ENCODE measurements at regions not wholly inside any gene's neighbourhood (a gene's known extent, or its start where the extent isn't known, plus 50 kb on each side); places are given as distances from the start of the nearest gene placed in this dataset.
"Not testable (repeated sequence)": the region's sequence is repeated elsewhere in the genome, so short reads cannot be mapped to it uniquely, and the experiment has no call there.

- DNase-seq (ENCODE audit: low spot score), result no peak
Measured at GRCh38 chr4:12173496-12173895, 744.8 kb upstream of the HS3ST1 start.

GRCh38 chr4:12172198-12172973 lies 743.7 kb upstream of the HS3ST1 start:
- no peak for DNase-seq (ENCODE audit: low spot score)

- no peak for DNase-seq (ENCODE audit: low spot score)
Measured at GRCh38 chr4:12170308-12170707, 741.6 kb upstream of the HS3ST1 start.

- DNase-seq (ENCODE audit: low spot score), result no peak
Measured at GRCh38 chr4:12165616-12166015, 736.9 kb upstream of the HS3ST1 start.

GRCh38 chr4:12146339-12146738 lies 717.6 kb upstream of the HS3ST1 start:
- DNase-seq (ENCODE audit: low spot score), result no peak

GRCh38 chr4:12145768-12146167 lies 717.1 kb upstream of the HS3ST1 start:
- DNase-seq (ENCODE audit: low spot score), result no peak

- DNase-seq (ENCODE audit: low spot score), result no peak
Measured at GRCh38 chr4:12145106-12145505, 716.4 kb upstream of the HS3ST1 start.

- no peak for DNase-seq (ENCODE audit: low spot score)
Measured at GRCh38 chr4:12144051-12144450, 715.4 kb upstream of the HS3ST1 start.

GRCh38 chr4:12140864-12141263 lies 712.2 kb upstream of the HS3ST1 start:
- DNase-seq (ENCODE audit: low spot score), result no peak

- no peak for DNase-seq (ENCODE audit: low spot score)
Measured at GRCh38 chr4:12139296-12139695, 710.6 kb upstream of the HS3ST1 start.

GRCh38 chr4:12138488-12138887 lies 709.8 kb upstream of the HS3ST1 start:
- no peak for DNase-seq (ENCODE audit: low spot score)

GRCh38 chr4:12137575-12137974 lies 708.9 kb upstream of the HS3ST1 start:
- no peak for DNase-seq (ENCODE audit: low spot score)

GRCh38 chr4:12126474-12126873 lies 697.8 kb upstream of the HS3ST1 start:
- peak; percentile 40 for DNase-seq (ENCODE audit: low spot score)

GRCh38 chr4:12124138-12124537 lies 695.4 kb upstream of the HS3ST1 start:
- no peak for DNase-seq (ENCODE audit: low spot score)

GRCh38 chr4:12123707-12124106 lies 695.0 kb upstream of the HS3ST1 start:
- DNase-seq (ENCODE audit: low spot score), result peak; percentile 51

- DNase-seq (ENCODE audit: low spot score), result peak; percentile 60
Measured at GRCh38 chr4:12122316-12122715, 693.6 kb upstream of the HS3ST1 start.

GRCh38 chr4:12120968-12121367 lies 692.3 kb upstream of the HS3ST1 start:
- no peak for DNase-seq (ENCODE audit: low spot score)

- DNase-seq (ENCODE audit: low spot score), result peak; percentile 47
Measured at GRCh38 chr4:12118651-12119213, 690.0 kb upstream of the HS3ST1 start.

- no peak for DNase-seq (ENCODE audit: low spot score)
Measured at GRCh38 chr4:12116009-12116552, 687.4 kb upstream of the HS3ST1 start.

GRCh38 chr4:12110627-12111026 lies 681.9 kb upstream of the HS3ST1 start:
- DNase-seq (ENCODE audit: low spot score), result no peak

- not testable (repeated sequence) for DNase-seq (ENCODE audit: low spot score)
Measured at GRCh38 chr4:12109056-12109455, 680.4 kb upstream of the HS3ST1 start.

GRCh38 chr4:12105519-12105918 lies 676.8 kb upstream of the HS3ST1 start:
- DNase-seq (ENCODE audit: low spot score), result no peak

- DNase-seq (ENCODE audit: low spot score), result not testable (repeated sequence)
Measured at GRCh38 chr4:12089920-12090319, 661.2 kb upstream of the HS3ST1 start.

- no peak for DNase-seq (ENCODE audit: low spot score)
Measured at GRCh38 chr4:12084690-12085089, 656.0 kb upstream of the HS3ST1 start.

All from pons (tissue), 1 donor.